DMS79 treated with DMSO at 0.1 percent for 48 hours (cell line): ENCODE measurements at regions not wholly inside any gene's neighbourhood (a gene's known extent, or its start where the extent isn't known, plus 50 kb on each side); places are given as distances from the start of the nearest gene placed in this dataset.
"Not testable (repeated sequence)": the region's sequence is repeated elsewhere in the genome, so short reads cannot be mapped to it uniquely, and the experiment has no call there.

Experiments used
- DNase-seq: peaks from one replicate; lab custom pipeline; 2025; lab: John Stamatoyannopoulos, UW

DNA sequence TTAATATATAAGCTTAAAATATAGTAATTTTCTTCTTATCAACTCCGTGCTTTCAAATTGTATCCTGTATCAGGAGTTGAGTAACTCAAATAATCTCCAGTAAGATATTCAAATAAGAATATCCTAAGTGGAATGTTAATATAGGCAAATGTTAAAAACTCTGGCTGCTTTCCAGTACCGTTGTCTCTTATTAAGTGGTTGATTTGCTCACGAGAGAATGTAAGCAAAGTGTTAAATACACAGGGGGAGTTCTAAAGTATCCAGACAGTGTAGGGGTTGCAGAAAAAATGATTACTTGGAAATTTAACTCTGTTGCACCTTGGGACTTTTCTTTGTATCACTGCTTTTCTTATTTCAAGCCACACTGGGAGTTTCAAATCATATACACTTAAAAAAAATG lies 478.9 kb upstream of the TBL1XR1 start:
- DNase-seq: no peak

DNA sequence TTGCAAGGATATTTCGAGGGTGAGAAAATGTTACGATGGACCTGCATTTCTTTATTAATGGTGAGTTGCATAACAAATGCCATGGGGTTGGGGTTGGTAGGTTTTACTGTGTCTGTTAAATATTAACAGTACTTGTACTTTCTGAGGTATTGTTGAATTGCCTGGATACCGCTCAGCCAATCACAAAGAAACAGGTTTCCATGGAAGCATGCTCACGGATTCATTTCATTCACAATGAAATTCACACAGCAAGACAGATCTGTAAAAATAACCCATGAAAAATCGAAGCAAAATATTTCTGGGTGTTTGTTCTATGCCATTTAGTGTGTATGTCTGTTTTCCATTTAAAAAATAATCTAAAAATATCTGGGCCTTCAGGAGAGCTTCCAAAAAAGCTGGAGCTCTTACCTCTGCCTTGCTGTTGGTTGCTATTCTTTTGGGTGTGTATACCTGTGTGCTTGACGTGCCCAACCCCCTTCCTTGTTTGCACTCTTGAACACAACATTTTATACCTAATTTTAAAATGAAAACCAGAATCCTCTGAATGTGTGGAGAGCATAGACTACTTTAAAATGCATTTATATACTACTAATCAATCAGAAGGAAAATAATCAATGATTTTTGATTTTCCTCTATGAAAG lies 479.8 kb upstream of the TBL1XR1 start:
- DNase-seq: no peak

- DNase-seq: no peak
Observed at GRCh38 chr3:177679568-177680471, 482.5 kb upstream of the TBL1XR1 start.

DNA sequence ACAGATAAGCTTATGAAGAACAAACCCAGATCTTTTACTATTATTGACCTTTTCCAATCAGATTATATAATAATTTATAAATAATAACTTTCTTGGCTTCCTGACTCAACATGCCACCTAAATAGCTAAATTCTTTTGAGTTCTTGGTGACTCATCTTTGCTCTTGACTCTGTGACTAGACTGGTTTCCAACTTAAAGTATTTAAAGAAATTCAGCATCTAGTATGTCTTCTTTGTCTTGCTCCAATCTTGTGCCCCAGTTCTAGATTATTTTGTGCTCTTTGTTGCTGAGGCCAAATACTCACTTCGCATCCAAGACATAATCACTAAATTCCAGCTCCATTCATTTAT lies 483.2 kb upstream of the TBL1XR1 start:
- DNase-seq: no peak

DNA sequence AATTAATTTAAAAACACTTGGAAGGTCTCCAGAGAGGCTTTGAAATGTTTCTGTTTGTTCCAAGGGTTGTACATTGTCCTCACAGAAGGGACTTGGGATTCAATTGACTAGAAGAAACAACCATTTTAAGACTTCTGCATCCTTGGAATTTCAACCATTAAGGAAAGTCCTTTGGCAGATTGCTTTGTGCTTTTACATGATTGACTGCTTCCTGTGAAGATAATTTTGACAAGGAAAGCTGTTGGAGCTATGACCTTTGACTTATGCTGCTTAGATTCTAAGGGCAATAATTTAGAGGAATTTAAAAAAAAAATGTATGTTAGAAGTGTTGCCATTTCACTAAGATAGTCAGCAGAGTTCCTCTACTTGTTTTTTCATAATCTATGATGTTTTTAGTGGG lies 483.9 kb upstream of the TBL1XR1 start:
- no peak for DNase-seq

- DNase-seq: no peak
Observed at GRCh38 chr3:177681852-177682251, 484.6 kb upstream of the TBL1XR1 start.

GRCh38 chr3:177683586-177683985 lies 486.3 kb upstream of the TBL1XR1 start:
- DNase-seq: no peak

DNA sequence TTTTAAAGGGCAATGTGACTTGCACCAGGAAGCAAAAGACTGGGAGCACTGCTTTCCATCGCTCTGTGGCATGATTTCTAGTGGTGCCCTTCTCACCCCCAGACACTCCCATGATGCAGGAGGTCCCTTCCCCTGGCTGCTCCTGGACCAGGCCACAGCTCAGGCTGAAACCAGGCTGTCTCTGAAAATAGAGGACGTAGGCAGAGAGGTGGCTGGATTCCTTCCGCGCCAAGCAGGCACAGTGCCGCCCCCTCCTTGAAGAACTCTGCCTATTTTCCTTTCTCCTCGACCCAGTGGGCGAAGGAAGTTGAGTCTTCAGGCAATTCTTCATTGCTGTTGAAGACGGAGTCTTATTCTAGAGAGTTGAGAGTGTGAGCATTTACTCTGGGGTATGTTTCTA lies 489.4 kb upstream of the TBL1XR1 start:
- no peak for DNase-seq

DNA sequence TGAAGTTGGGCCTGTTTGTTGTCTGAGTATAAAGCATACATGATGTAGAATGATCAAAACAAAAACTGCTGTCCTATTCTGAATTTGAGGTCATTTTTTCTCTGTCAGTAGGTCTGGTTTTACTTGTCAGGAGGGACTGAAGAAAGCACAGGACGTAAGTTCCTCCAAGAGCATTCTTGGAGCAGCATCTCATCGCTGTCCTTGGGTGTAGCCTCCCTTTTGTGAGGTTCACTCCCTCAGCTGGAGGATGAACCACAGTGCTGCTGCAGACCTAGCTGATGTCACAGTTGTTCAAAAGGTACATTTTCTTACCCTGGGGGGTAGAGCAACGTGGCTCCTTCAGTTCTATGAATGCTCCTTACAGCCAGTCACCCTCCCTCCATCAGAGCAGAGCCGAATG lies 490.0 kb upstream of the TBL1XR1 start:
- no peak for DNase-seq

DNA sequence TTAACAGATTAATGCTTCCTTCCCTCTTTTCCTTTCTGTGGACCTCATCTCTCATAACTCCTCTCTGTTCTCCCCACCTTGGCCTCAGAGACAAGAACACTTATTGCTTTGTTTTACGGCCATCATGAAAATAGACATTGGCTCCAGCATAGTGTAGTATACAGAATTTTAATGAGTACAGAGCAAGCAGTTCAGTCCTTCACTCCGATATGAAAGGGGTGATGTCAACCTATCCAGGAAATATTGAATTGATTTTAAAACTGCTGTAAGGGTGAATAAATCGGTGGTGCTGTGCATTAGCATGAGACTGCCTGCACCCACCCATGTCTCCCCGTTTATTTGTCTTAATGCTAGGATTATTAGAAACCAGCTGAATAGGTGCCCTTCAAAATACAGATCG lies 490.9 kb upstream of the TBL1XR1 start:
- DNase-seq: no peak

GRCh38 chr3:177689077-177689476 lies 491.8 kb upstream of the TBL1XR1 start:
- no peak for DNase-seq

DNA sequence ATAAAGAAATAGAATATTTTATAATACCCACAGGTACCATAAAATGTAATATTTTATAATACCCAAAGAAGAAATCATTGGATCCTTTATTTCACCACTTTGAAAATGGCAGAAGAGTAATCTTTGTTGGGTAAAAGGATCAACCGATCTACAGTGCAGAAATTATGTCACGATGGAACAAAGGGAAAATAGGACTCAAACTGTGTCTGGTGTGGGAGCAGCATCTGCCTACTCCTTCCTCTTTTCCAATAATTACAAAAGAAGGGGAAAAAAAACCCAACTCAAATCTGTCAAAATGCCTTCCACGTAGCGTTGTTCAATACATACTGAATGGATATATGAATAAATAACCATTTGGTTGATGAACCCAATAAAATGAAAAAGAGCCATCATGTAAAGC lies 492.6 kb upstream of the TBL1XR1 start:
- DNase-seq: no peak

DNA sequence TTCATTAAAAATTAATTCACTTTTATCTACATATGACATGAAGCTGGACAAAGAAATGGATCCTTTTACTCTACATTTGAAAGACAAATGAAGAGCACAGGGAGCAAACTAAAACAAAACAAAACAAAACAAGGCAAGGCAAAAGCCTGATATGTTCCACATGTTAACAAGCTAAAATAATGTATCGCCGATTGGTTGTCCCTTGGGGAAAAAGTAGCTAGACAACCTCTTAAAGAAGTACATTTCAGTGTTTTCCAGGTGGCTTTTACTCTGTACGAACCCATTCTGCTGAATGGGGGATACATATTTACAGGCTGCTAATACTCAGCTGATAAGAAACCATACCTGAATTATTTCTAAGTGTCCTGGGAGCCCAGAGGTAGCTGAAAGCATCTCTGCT lies 493.0 kb upstream of the TBL1XR1 start:
- no peak for DNase-seq

DNA sequence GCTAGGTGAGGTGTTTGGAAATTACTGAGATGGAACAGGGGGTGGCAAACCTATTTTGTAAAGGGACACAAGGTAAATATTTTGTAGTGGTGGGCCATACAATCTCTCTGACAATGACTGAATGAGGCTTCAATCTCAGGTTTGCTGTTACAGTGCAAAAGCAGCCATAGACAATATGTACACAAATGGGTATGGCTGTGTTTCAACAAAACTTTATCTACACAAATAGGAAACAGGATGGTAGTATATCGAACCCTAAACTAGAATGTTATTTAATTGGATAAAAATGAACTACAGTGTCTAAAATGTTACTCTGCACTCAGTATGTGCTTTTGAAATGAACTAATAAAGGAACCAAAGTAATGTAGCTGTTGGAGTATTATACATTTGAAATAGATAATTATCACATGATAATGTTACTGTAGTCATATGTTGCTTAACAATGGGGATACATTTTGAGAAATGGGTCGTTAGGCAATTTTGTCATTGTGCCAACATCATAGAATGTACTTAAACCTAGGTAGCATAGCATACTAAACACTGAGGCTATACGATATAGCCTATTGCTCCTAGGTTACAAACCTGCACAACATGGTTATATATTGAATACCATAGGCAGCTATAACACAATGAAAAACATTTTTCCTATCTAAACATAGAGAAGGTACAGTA lies 495.2 kb upstream of the TBL1XR1 start:
- DNase-seq: no peak

DNA sequence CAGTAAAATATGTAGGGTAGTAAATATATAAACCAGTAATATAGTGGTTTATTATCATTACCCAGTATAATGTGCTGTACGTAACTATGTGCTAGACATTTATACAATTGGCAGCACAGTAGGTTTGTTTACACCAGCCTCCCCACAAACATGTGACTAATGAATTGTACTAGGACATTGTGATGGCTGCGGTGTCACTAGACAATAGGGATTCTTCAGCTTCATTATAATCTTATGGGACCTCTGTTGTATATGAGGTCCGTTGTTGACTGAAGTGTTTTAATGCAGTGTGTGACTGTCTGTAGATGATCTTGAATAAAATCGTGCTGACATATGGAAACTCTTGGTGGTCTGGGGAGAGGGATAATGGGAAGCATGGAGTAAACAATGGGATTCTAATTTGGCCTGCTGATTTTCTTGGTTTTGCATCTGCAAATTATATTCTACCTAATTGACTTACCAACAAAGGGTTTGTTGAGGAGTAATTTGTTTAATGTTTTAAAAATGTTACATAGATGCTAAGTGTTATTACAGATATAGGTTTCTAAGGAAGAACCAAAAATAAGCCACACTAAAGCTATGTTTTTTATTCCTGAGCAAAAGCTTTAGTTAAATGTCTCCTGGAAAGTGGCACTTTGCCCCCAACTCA lies 496.5 kb upstream of the TBL1XR1 start:
- no peak for DNase-seq

- DNase-seq: no peak
Observed at GRCh38 chr3:177694316-177694715, 497.0 kb upstream of the TBL1XR1 start.

DNA sequence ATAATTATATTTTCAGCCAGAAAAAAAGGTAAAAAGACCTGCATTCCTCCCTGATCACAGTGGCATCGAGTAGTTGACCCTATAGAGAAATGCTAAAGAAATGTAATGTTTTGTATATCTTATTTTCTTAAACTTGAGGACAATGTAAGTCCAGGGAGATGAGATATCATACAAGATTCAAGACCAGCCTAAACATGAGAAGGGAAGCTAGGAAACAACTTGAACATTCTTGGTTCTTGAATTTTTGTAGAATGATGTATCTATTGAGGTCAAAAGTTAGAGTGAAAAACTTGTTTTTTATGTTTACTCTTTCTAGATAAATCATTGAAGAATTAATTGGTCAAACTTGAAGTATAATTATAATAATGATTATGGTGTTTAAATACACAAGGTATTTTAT lies 497.7 kb upstream of the TBL1XR1 start:
- no peak for DNase-seq

- no peak for DNase-seq
Observed at GRCh38 chr3:177700117-177700516, 502.8 kb upstream of the TBL1XR1 start.

GRCh38 chr3:177703788-177704187 lies 506.5 kb upstream of the TBL1XR1 start:
- DNase-seq: no peak

DNA sequence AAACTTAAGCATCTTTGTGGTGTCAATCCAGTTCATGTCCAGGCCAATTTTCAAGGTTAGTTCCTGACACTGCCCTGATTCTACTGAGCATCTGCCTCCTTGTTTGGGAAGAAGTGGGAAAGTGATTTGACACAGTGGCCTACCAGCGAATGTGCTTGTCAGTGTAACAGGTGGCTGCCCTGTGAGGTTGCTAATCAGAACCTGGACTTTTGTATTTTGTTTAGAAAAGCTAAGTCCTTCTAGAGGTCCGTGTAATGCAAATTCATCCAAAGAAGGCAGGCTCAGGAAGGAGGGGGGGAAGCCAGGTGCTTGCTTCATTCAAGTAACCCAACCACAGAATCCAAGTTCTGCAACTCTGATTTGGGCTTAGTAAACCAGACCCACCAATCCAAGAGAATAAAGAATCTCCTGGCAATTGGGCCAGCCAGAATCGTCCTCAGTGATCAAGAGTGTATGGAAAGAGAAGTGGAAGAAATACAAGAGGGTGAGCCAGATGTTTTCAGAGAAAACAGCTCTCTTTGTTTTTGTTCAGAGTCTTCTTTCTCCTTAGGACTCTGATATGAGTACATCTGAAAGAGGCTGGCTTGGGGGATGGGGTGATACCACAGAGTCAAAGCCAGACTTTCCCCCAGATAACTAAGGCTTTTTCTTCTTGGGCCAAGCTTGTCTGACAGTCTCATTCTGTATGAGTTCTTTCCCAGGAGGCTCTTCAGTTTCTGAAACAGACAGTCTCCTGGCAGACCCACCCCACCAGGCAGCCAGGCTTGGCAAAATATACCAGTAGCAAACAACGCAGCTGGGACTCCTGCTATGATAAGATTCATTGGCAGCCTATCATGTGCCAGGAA lies 508.9 kb upstream of the TBL1XR1 start:
- DNase-seq: no peak

DNA sequence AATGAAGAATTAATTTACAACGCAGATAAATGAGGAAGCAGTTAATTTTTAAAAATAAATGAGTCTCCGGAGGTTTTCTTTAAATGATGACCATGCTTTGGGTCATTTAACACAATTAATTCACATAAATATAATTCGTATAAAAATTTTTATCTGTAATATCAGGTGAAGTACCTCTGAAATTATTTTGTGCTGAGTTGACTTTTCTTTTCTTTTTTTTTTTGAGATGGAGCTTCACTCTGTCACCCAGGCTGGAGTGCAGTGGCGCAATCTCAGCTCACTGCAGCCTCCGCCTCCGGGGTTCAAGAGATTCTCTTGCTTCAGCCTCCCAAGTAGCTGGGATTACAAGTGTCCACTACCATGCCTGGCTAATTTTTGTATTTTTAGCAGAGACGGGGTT lies 512.2 kb upstream of the TBL1XR1 start:
- not testable (repeated sequence) for DNase-seq

DNA sequence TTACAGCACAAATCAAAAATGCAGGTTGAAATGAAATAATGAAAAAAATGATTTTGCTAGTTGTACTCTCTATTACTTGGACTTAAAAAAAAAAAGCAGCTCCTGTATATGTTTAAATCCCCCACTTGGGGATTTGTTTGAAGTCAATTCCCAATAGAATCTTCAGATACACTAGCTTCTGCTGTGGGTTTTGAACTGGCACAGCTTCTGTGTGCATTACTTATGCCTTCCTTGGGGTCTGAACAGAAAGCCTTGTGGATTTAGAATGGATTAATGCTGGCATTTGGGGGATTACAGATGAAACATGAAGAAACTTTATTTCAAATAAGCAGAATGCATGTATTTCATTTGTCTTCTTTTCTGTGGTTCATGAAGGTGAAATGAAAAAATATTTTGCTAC lies 513.2 kb upstream of the TBL1XR1 start:
- no peak for DNase-seq
